HG02763 (cell line): ENCODE measurements at regions not wholly inside any gene's neighbourhood (a gene's known extent, or its start where the extent isn't known, plus 50 kb on each side); places are given as distances from the start of the nearest gene placed in this dataset.
"Not testable (repeated sequence)": the region's sequence is repeated elsewhere in the genome, so short reads cannot be mapped to it uniquely, and the experiment has no call there.

Experiments used
- ATAC-seq: cut with Tn5 transposase; IDR thresholded peaks from one replicate; pipeline ENCODE4 v1.9.1; 2021; ENCODE audit warnings: mild to moderate bottlenecking, moderate library complexity; ENCODE audit not compliant: unreplicated experiment

- ATAC-seq = no peak
Observed at GRCh38 chr13:56558698-56559320, 581.9 kb upstream of the PRR20A start.

DNA sequence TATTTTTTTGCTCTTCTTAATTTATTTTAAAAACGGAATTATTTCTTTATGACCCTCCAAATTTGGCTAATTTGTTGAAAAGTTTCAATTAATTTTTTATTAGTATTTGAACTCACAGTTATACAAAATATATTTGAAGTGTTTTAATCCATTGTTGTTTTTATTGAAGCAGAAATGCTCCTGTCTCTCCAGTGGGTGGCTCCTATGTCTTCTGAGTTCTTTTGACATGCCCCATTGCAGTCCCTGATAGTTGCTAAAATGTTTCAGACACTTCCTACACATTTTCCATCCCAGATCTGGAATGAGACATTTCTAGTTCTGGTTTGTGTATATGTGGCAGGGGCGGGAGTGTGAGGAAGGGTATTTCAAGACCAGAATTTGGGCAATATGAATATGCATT lies 579.4 kb upstream of the PRR20A start:
- ATAC-seq = no peak

DNA sequence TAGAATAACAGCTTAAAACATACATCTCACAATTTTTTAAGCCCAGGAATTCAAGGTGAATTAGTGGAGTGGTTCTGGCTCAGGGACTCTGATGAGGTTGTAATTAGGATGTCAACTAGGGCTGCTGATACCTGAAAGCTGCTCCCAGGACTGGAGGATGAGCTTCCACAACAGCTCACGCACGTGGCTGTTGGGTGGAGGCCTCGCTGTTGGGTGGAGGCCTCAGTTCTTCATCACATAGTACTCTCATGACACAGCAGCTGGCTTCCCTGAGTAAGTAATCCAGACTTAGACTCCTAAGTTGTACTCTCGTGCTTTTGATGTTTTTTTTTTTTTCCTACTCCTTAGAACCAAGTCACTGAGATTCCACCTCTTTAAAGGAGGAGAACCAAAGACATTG lies 577.1 kb upstream of the PRR20A start:
- no peak for ATAC-seq

- ATAC-seq = no peak
Observed at GRCh38 chr13:56586976-56587375, 553.7 kb upstream of the PRR20A start.

DNA sequence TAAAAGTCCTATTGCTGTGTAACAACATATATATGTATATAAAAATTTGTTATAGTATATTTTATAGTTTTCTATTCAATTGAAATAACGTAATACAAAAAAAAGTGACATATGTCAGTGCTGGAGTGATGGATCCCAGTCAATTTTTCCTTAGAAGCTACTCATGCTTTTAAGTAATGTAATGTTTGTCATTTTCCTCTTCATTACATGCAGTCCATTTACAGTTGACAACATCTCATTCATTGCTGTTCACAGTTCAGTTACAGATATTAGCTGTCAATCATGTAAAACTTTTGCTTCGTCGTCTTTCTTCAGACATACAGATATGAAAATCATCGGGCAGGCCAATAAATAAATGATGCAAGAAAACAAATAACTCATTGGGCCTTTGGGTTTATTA lies 525.1 kb upstream of the PRR20A start:
- no peak for ATAC-seq

- ATAC-seq = no peak
Observed at GRCh38 chr13:56622840-56623239, 517.9 kb upstream of the PRR20A start.

DNA sequence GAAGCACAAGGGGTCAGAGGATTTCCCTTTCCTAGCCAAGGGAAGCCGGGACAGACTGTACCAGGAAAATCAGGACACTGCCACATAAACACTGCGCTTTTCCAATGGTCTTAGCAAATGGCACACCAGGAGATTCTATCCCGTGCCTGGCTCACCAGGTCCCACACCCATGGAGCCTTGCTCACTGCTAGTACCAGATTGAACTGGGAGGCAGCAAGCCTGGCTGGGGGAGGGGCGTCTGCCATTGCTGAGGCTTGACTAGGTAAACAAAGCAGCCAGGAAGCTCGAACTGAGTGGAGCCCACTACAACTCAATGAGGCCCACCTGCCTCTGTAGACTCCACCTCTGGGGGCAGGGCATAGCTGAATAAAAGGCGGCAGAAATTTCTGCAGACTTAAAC lies 511.8 kb upstream of the PRR20A start:
- ATAC-seq = not testable (repeated sequence)

DNA sequence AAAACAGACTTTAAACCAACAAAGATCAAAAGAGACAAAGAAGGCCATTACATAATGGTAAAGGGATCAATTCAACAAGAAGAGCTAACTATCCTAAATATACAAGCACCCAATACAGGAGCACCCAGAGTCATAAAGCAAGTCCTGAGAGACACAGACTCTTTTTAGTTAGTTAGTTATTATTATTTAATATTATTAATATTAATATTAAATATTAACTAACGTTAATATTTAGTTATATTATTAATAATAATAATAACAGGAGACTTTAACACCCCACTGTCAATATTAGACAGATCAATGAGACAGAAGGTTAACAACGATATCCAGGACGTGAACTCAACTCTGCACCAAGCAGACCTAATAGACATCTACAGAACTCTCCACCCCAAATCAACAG lies 509.7 kb upstream of the PRR20A start:
- not testable (repeated sequence) for ATAC-seq

DNA sequence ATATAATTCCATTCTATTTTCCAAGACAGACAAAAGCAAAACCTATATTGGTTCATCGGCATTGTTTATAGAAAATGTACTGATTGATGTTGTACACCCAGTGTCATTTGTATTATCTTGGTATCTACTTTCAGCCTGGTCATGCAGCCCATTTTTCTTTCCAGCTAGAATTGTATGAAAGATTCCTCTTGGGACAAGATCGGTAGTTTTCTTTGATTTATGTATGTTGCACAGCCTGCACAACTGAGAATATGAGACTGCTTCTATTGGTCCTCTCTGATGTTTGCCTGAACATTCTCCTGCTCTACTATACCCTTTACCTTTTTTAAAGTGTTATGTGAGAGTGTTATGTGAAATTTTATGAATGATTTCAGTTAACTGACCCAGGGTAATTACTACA lies 487.7 kb upstream of the PRR20A start:
- no peak for ATAC-seq

GRCh38 chr13:56659041-56659471 lies 481.7 kb upstream of the PRR20A start:
- ATAC-seq = no peak

DNA sequence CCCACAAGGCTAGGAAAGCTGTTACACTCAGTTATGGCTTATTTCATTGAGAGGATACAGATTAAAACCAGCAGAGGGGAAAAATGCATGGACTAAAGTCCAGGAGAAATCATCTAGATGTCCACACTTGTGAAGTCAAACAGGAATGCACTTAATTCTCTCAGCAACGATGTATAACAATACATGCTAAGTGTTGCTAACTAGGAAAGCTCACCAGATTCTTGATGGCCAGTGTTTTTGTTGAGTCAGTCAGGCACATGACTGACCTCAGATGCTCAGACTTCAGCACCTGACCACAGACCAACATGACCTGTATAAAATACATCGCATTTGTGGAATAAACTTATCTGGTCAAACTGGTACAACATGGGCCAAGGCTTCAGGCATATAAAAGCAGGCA lies 470.2 kb upstream of the PRR20A start:
- no peak for ATAC-seq

- ATAC-seq = no peak
Observed at GRCh38 chr13:56681404-56681803, 459.3 kb upstream of the PRR20A start.

DNA sequence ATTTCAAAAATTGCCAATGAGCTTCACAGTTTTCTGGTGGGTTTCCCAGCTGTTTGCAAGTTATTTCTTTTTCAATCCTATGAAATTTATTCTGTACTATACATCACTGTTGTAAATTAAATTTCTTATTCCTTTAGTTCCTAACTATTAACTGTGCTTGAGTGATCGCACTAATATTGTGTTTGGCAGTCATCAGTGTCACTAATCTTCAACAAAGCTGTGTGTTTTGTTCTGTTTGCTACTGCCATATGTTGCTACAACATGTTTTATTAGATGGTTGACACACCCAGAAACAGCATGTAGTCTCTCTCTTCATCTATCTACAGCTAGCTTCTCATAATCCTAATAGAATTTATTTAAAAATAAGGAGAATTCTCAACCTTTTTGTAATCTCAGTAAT lies 453.6 kb upstream of the PRR20A start:
- no peak for ATAC-seq

DNA sequence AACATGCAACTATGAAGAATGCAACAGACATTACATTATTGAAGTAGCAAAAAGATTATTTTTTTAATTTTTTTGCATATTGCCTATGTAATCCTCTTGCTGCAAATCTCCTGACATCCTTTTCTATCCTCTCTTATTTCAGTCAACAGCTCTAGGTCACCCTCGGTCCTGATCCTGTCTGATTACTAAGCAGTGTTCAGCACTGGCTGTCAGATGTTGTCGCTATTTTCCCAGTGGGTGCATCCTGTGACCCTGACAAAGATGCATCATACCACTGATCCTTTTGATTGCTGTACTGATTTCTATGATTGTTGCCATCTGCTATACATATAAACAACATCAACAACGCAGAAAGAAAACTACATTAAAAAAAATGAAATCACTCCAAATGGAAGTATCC lies 443.7 kb upstream of the PRR20A start:
- no peak for ATAC-seq

GRCh38 chr13:56700324-56700723 lies 440.4 kb upstream of the PRR20A start:
- ATAC-seq = no peak

DNA sequence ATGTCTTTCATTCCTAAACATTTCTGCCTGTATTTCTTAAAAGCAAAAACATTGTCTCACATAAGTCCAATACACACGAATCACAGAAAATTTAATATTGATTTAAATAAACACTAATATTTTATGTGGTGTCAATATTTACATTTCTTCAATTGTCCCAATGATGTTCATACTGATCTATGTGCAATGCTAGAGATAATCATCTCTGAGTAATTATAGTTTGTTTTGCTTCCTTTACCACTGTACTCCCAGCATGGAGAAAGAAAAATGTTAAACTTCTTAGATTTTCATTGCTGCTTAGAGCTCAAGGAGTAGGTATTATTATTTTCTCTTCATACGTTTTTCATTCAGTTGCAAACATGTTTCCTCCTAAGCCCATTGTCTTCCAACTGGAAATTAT lies 434.2 kb upstream of the PRR20A start:
- ATAC-seq = no peak

DNA sequence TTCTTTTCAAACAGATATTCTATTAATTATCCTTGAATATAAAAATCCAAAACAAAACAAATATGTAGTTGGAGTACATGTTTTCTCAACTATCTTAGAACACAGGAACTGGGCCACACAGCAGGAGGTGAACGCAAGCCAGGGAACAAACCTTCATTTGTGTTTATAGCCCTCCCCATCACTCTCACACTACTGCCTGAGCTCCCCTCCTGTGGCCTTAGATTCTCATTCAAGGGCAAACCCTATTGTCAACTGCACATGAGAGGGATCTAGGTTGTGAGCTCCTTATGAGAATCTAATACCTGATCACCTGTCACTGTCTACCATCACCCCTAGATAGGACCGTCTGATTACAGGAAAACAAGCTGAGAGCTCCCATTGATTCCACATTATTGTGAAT lies 427.1 kb upstream of the PRR20A start:
- no peak for ATAC-seq

DNA sequence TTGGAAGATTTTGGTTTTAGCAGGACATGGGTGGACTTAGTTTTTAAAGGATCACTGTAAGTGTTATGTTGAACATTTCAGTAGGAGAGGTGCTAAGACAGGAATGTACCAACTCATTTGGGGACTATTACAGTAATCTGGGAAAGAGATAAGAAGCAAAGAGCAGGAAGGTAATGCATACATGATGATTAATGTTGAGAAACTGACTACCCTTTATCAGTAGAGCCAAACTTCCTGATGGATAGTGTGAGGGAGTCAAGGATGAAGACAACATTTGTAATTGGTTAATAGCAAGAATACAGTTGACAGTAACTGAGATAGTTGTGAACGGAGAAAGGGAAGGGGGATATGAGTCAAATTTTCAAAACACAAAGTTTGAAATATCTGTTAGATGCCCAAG lies 421.9 kb upstream of the PRR20A start:
- ATAC-seq = no peak

GRCh38 chr13:56720841-56721240 lies 419.9 kb upstream of the PRR20A start:
- ATAC-seq = no peak

GRCh38 chr13:56735537-56735942 lies 405.2 kb upstream of the PRR20A start:
- no peak for ATAC-seq

DNA sequence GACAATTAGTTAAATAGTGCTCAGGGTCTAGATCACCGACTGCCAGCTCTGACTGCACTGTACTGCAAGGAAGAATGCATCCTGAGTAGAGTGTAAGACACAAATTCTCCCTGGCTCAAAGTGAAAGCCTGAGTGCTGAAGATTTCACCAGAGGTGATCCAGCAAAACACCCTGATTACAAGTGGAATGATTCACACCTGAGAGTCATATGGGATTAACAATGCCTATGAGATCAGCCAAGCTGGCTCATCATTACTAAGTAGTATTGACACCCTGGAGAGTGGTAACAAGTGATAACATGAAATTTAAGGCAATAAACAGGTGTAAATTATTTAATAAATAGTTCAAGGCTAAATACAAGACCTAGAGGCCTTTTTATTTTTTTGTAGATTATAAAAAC lies 403.8 kb upstream of the PRR20A start:
- no peak for ATAC-seq

DNA sequence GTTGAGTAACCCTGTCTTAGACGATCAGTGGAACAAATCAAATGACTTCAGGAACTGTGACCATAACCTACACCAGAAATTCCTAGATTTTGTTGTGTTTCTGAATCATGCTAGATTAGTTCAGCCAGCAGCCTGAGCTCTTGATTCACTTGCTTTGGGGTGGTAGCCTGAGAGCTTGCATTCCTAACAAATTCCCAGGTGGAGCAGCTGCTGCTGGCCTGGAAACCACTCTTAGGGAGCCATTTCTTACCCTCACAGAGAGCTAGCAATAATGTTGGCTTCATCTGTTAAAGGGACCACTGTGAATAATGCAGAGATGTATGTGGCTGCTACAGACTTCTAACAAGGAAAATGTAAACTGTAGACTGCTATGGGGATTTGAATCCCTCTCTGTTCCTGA lies 388.1 kb upstream of the PRR20A start:
- no peak for ATAC-seq

DNA sequence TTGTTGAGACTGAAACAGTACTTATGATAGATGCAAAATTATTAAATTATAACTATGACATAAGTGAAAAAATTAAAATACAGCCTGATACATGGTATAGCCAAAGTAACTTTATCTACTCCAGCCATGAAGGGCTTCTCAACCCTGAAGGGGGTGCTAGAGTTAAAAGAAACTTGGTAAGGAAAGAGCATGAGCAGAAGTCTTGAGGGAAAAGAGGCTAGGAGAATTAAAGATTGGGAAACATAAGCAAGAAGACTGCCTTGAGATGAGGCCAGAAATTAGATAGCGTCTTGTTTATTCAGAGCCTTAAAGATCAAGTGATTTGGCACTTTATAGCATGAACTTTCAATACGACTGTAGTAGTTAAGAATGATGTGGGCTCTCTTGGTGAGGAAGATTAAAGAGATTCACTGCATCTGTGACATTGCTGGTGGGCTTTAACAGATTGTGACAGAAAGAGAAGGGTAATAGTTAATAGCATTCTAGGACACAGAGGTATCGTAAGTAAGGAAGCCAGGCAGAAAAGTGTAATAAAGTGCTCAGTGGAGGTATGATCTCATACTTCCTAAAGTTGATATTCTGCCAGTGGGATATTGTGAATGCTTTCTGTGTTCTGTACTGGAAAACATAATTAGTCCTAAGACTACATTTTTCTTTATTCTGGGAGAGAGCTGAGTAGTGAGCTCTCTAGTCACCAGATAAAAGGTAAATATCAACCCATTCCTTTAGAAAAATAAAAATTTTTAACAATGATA lies 385.4 kb upstream of the PRR20A start:
- ATAC-seq = no peak
